Trophoblast cell (in vitro differentiated cells and primary cell): ENCODE measurements at regions not wholly inside any gene's neighbourhood (a gene's known extent, or its start where the extent isn't known, plus 50 kb on each side); places are given as distances from the start of the nearest gene placed in this dataset.

Source experiments
- DNase-seq, 2 donors: peaks; one replicate each; pipeline ENCODE4 v3.0.0-alpha.2; 2016
- H2AFZ ChIP-seq: 2 replicates; pipeline ENCODE4 v1.6.1; 2013; ENCODE audit warnings: low read length, moderate library complexity, mild to moderate bottlenecking; ENCODE audit not compliant: insufficient read depth, poor library complexity
- H2AK5ac ChIP-seq: 2 replicates; pipeline ENCODE4 v1.6.1; 2013; ENCODE audit warnings: mild to moderate bottlenecking, low read length
- H2BK120ac ChIP-seq: 2 replicates; pipeline ENCODE4 v1.6.1; 2013; ENCODE audit warnings: low read length, mild to moderate bottlenecking, moderate library complexity; ENCODE audit not compliant: insufficient read depth, poor library complexity
- H2BK12ac ChIP-seq: 2 replicates; pipeline ENCODE4 v1.6.1; 2013; ENCODE audit warnings: mild to moderate bottlenecking, low read length, moderate library complexity
- H2BK5ac ChIP-seq: 2 replicates; pipeline ENCODE4 v1.6.1; 2013; ENCODE audit warnings: low read length, low read depth, moderate library complexity, mild to moderate bottlenecking; ENCODE audit not compliant: poor library complexity
- H3K14ac ChIP-seq: 2 replicates; pipeline ENCODE4 v1.6.1; 2013; ENCODE audit warnings: mild to moderate bottlenecking, low read length
- H3K18ac ChIP-seq: 2 replicates; pipeline ENCODE4 v1.6.1; 2013; ENCODE audit warnings: mild to moderate bottlenecking, low read length
- H3K23ac ChIP-seq: 2 replicates; pipeline ENCODE4 v1.6.1; 2013; ENCODE audit warnings: low read length
- H3K27ac ChIP-seq: 2 replicates; pipeline ENCODE4 v1.5.1; 2013; ENCODE audit warnings: low read depth, mild to moderate bottlenecking, inconsistent platforms, low read length, moderate library complexity
- H3K27me3 ChIP-seq: 2 replicates; pipeline ENCODE4 v1.6.1; 2013; ENCODE audit warnings: inconsistent platforms, mild to moderate bottlenecking, low read length, moderate library complexity; ENCODE audit not compliant: insufficient read depth
- H3K36me3 ChIP-seq, 2 experiments: 1 replicate in 1 of 2; 2 replicates in 1 of 2; pipeline ENCODE4 v1.6.1; 2013; ENCODE audit warnings: low read length in 2 of 2, mild to moderate bottlenecking in 2 of 2, moderate library complexity in 1 of 2; ENCODE audit not compliant: insufficient read depth in 2 of 2, control insufficient read depth in 1 of 2
- H3K4ac ChIP-seq: 2 replicates; pipeline ENCODE4 v1.6.1; 2013; ENCODE audit warnings: low read depth, mild to moderate bottlenecking, low read length, moderate library complexity
- H3K4me1 ChIP-seq, 2 experiments: 1 replicate in 1 of 2; 2 replicates in 1 of 2; pipeline ENCODE4 v1.6.1; 2013; ENCODE audit warnings: low read length in 2 of 2, mild to moderate bottlenecking in 2 of 2, moderate library complexity in 1 of 2; ENCODE audit not compliant: insufficient read depth in 2 of 2, control insufficient read depth in 1 of 2
- H3K4me2 ChIP-seq: 2 replicates; pipeline ENCODE4 v1.6.1; 2013; ENCODE audit warnings: inconsistent platforms, mild to moderate bottlenecking, low read length, moderate library complexity
- H3K4me3 ChIP-seq: 2 replicates; pipeline ENCODE4 v1.5.1; 2013; ENCODE audit warnings: mild to moderate bottlenecking, low read depth, low read length, inconsistent platforms
- H3K79me1 ChIP-seq: one replicate; pipeline ENCODE4 v1.6.1; 2013; ENCODE audit warnings: low read length
- H3K79me2 ChIP-seq: 2 replicates; pipeline ENCODE4 v1.6.1; 2013; ENCODE audit warnings: low read length, mild to moderate bottlenecking; ENCODE audit not compliant: control insufficient read depth, insufficient read depth, poor library complexity
- H3K9ac ChIP-seq: 2 replicates; pipeline ENCODE4 v1.6.1; 2013; ENCODE audit warnings: mild to moderate bottlenecking, low read length
- H3K9me3 ChIP-seq: 2 replicates; pipeline ENCODE4 v1.6.1; 2013; ENCODE audit warnings: low read depth, mild to moderate bottlenecking, control low read depth, inconsistent platforms, low read length; ENCODE audit not compliant: insufficient read depth
- H4K12ac ChIP-seq: 2 replicates; pipeline ENCODE4 v1.6.1; 2013; ENCODE audit warnings: low read depth, mild to moderate bottlenecking, low read length, moderate library complexity
- H4K8ac ChIP-seq: 2 replicates; pipeline ENCODE4 v1.6.1; 2013; ENCODE audit warnings: low read depth, mild to moderate bottlenecking, low read length, moderate library complexity
- H4K91ac ChIP-seq: one replicate; pipeline ENCODE4 v1.6.1; 2013; ENCODE audit warnings: low read depth, mild to moderate bottlenecking, low read length, moderate library complexity
- WGBS: extraction: QIAGEN DNeasy Blood & Tissue Kit; methylation state at CpG from one replicate; pipeline ENCODE4 v1.1.7; 2013; ENCODE audit warnings: missing lambda C conversion rate; ENCODE audit not compliant: insufficient read length, insufficient coverage; ENCODE audit errors: extremely low coverage; 5-methylcytosine and 5-hydroxymethylcytosine counted together

- H3K27me3 ChIP-seq: no peaks in the 10 kb centered on the region
- no peak overlapping the region for H4K8ac ChIP-seq
- H3K23ac ChIP-seq: no peak overlapping the region
- no peaks in the 10 kb centered on the region for H3K36me3 ChIP-seq
- H3K18ac ChIP-seq: no peak overlapping the region
- H3K9me3 ChIP-seq: no peaks in the 10 kb centered on the region
- no peaks in the 10 kb centered on the region for H3K79me2 ChIP-seq
- H2BK120ac ChIP-seq: no peak overlapping the region
- no peak overlapping the region for H2BK12ac ChIP-seq
- no peak overlapping the region for H2AFZ ChIP-seq
- H3K27ac ChIP-seq: no peak overlapping the region
- H3K4me3 ChIP-seq: no peak overlapping the region
- DNase-seq: no peak
- no peak overlapping the region for H3K4ac ChIP-seq
- no peak overlapping the region for H2BK5ac ChIP-seq
- H3K14ac ChIP-seq: no peak overlapping the region
- no peak overlapping the region for H3K4me2 ChIP-seq
- no peaks in the 10 kb centered on the region for H3K79me1 ChIP-seq
- H3K4me1 ChIP-seq: no peaks in the 10 kb centered on the region
- no peak overlapping the region for H4K91ac ChIP-seq
- H2AK5ac ChIP-seq: no peak overlapping the region
- H3K9ac ChIP-seq: no peak overlapping the region
- no peak overlapping the region for H4K12ac ChIP-seq
- no CpG with 5 or more reads among the region's 1 CpG for WGBS
Measured at GRCh38 chr13:84670245-84670644, 788.0 kb upstream of the SLITRK1 start.

- H3K4me2 ChIP-seq: no peak overlapping the region
- no peak overlapping the region for H2AK5ac ChIP-seq
- H3K18ac ChIP-seq: no peak overlapping the region
- H3K4me3 ChIP-seq: no peak overlapping the region
- no peak for DNase-seq
- H3K9ac ChIP-seq: no peak overlapping the region
- no peaks in the 10 kb centered on the region for H3K79me1 ChIP-seq
- no peak overlapping the region for H3K27ac ChIP-seq
- no peak overlapping the region for H2BK5ac ChIP-seq
- WGBS: no CpG with 5 or more reads among the region's 1 CpG
- H4K8ac ChIP-seq: no peak overlapping the region
- no peak overlapping the region for H3K23ac ChIP-seq
- no peaks in the 10 kb centered on the region for H3K79me2 ChIP-seq
- no peaks in the 10 kb centered on the region for H3K27me3 ChIP-seq
- no peak overlapping the region for H3K14ac ChIP-seq
- no peaks in the 10 kb centered on the region for H3K9me3 ChIP-seq
- H3K4me1 ChIP-seq: no peaks in the 10 kb centered on the region
- no peak overlapping the region for H2BK120ac ChIP-seq
- no peak overlapping the region for H3K4ac ChIP-seq
- no peaks in the 10 kb centered on the region for H3K36me3 ChIP-seq
- no peak overlapping the region for H2BK12ac ChIP-seq
- no peak overlapping the region for H4K91ac ChIP-seq
- H2AFZ ChIP-seq: no peak overlapping the region
- no peak overlapping the region for H4K12ac ChIP-seq
Measured at GRCh38 chr13:84668637-84669036, 786.4 kb upstream of the SLITRK1 start.

GRCh38 chr13:84662491-84662890 lies 780.2 kb upstream of the SLITRK1 start:
- Histone ChIP-seq H3K9ac (no peak overlapping the region), H3K9me3 (no peaks in the 10 kb centered on the region), H2AK5ac (no peak overlapping the region), H3K4me2 (no peak overlapping the region), H2BK5ac (no peak overlapping the region), H4K8ac (no peak overlapping the region), H3K4ac (no peak overlapping the region), H3K79me1 (no peaks in the 10 kb centered on the region), H3K4me3 (no peak overlapping the region), H2BK12ac (no peak overlapping the region), H2BK120ac (no peak overlapping the region), H3K14ac (no peak overlapping the region), H2AFZ (no peak overlapping the region), H3K36me3 (no peaks in the 10 kb centered on the region), H3K4me1 (no peaks in the 10 kb centered on the region), H3K27ac (no peak overlapping the region), H3K27me3 (no peaks in the 10 kb centered on the region), H4K12ac (no peak overlapping the region), H3K79me2 (no peaks in the 10 kb centered on the region), H4K91ac (no peak overlapping the region), H3K23ac (no peak overlapping the region), H3K18ac (no peak overlapping the region)
- WGBS: no CpG with 5 or more reads among the region's 3 CpGs
- no peak for DNase-seq

GRCh38 chr13:84661718-84662117 lies 779.4 kb upstream of the SLITRK1 start:
- Histone ChIP-seq H3K4me2 (no peak overlapping the region), H2BK12ac (no peak overlapping the region), H3K23ac (no peak overlapping the region), H3K79me2 (no peaks in the 10 kb centered on the region), H3K9ac (no peak overlapping the region), H3K4me3 (no peak overlapping the region), H3K27ac (no peak overlapping the region), H3K4ac (no peak overlapping the region), H2AFZ (no peak overlapping the region), H3K36me3 (no peaks in the 10 kb centered on the region), H3K4me1 (no peaks in the 10 kb centered on the region), H3K27me3 (no peaks in the 10 kb centered on the region), H4K12ac (no peak overlapping the region), H2AK5ac (no peak overlapping the region), H3K18ac (no peak overlapping the region), H4K8ac (no peak overlapping the region), H3K14ac (no peak overlapping the region), H4K91ac (no peak overlapping the region), H3K79me1 (no peaks in the 10 kb centered on the region), H2BK120ac (no peak overlapping the region), H3K9me3 (no peaks in the 10 kb centered on the region), H2BK5ac (no peak overlapping the region)
- no CpG with 5 or more reads among the region's 5 CpGs for WGBS
- DNase-seq: no peak

GRCh38 chr13:84659359-84659661 lies 777.0 kb upstream of the SLITRK1 start:
- no peak for DNase-seq
- Histone ChIP-seq H3K14ac (no peak overlapping the region), H4K91ac (no peak overlapping the region), H3K23ac (no peak overlapping the region), H2BK120ac (no peak overlapping the region), H2AFZ (no peak overlapping the region), H3K79me1 (no peaks in the 10 kb centered on the region), H3K18ac (no peak overlapping the region), H3K27ac (no peak overlapping the region), H3K36me3 (no peaks in the 10 kb centered on the region), H3K9ac (no peak overlapping the region), H2BK5ac (no peak overlapping the region), H3K27me3 (no peaks in the 10 kb centered on the region), H3K4ac (no peak overlapping the region), H2BK12ac (no peak overlapping the region), H2AK5ac (no peak overlapping the region), H3K79me2 (no peaks in the 10 kb centered on the region), H3K4me2 (no peak overlapping the region), H3K4me1 (no peaks in the 10 kb centered on the region), H3K4me3 (no peak overlapping the region), H4K8ac (no peak overlapping the region), H3K9me3 (no peaks in the 10 kb centered on the region), H4K12ac (no peak overlapping the region)
